Cerebellar cortex (tissue), 1 donor: ENCODE measurements at regions not wholly inside any gene's neighbourhood (a gene's known extent, or its start where the extent isn't known, plus 50 kb on each side); places are given as distances from the start of the nearest gene placed in this dataset.
A peak's percentile ranks its signal among the peaks of the same experiment; 100 is the strongest.

Experiments used
- DNase-seq: peaks from one replicate; pipeline ENCODE4 v3.0.0-alpha.2; 2015; ENCODE audit warnings: low spot score

DNA sequence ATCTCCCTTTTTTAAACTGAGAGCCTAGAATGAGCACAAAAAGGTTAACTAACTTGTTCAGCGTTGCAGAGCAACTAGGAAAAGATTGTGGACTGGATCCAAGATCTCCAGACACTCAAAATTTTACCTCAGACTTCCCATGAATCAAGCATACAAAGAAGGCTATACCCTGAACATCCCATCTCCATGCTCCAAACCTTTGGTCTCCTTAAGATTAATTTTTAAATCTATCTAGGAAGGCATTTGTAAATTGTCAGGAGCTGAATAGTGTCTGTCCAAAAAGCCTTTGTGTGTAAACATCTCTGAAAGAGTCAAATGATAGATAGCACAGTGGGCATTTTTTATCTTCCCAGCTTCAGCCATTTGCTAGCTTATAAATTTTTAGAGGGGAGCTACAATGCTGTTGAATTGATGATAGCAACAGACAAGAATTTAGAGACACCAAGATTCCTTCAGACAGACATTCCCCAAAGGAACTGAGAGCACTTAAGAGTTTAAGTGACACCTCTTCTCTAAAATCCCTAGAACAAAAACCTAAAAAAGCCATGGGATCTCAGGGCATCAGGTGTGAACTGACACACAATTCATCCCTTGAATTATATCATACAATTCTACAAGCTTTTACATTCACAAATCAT lies 480.8 kb upstream of the FAM241A start:
- no peak for DNase-seq

DNA sequence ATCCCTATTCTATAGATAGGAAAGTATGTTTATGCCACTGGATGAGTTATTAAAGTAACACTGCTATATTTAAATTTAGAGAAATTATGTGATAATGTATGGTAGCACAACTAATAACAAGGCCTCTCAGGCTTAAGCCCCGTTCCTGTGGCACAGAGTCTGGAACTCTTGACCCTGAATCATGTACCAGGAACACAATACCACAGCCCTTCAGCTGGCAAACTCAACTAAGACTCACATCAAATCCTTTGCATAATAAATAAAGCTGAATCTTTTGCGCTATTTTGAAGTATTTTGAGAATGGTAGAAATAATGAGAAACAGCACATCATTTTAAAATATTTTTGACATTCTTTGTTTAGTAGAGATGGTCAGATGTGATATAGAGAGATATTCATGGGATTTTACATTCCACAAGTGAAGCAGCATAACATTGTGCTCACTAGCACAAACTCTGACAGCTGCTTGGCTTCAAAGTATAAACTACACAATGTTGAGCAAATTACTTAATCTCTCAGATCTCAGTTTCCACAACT lies 478.4 kb upstream of the FAM241A start:
- DNase-seq, result no peak

DNA sequence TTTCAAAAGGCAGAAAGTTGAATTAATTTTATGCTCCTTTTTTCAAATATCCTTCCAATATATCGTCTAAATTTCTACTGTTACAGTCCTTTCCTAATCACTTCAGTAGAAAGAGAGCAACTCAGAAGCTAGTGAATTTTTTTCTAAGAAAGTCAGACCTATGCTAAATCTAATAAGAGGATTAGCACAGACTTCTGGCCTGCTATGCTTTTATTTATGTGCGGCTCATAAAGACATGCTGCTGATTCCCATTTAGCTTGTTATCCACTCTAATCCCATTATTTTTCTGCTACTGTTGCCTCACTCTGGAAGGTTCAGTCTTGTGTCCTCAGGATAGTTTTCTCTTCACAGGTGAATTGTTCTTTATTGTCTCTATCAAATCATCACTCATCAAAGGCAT lies 473.5 kb upstream of the FAM241A start:
- DNase-seq, result no peak

DNA sequence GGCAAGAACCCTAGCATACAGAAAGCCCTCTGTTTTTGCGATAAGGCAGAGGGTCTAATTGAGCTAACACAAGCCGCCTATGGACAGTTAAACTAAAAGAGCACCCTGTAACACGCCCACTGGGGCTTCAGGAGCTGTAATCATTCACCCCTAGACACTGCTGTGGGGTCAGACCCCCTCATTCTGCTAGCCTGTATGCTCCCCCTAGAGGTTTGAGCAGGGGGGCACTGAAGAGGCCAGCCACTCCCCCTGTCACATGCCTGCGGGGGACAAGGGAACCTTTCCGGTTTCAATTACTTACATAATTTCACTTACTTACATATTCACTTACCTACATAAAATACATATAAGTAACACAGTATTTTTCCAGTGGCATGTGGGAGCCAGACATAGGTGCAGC lies 469.5 kb upstream of the FAM241A start:
- no peak for DNase-seq

DNA sequence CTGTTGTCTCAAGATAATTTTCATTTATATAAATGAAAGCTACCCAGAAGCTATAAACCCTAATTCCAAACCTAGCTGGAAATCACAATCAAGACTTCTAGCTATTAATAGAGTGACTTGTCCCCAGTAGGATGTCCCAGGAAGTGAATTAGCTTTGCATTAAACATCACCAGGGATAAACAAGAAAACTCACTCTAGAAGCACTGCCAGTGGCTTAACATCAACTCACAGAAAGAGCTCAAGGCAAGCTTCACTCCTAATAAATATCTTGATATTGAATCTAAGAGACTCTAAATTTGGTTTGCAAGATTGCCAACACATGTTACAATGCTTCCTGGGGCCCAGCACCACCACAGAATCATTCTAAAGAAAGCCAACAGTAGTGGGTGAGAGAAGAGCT lies 468.7 kb upstream of the FAM241A start:
- no peak for DNase-seq

DNA sequence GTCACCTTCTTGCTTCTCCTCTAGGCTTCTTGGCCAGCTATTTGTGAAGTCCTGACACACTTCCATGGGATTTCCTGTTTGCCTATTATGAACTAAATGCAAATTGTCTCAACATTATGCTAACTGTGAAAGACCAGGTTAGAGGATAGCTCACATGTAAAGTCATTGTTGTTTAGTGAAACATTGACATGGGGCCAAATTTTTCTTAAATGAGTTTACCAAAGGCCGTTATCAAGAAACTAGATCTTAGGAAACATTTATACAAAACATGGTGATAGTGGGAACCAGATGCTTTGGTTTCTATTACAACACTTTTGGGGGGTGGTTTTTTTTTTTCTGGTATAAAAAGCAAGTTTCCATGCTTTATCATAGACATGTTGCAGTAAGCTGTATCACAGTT lies 466.8 kb upstream of the FAM241A start:
- no peak for DNase-seq

DNA sequence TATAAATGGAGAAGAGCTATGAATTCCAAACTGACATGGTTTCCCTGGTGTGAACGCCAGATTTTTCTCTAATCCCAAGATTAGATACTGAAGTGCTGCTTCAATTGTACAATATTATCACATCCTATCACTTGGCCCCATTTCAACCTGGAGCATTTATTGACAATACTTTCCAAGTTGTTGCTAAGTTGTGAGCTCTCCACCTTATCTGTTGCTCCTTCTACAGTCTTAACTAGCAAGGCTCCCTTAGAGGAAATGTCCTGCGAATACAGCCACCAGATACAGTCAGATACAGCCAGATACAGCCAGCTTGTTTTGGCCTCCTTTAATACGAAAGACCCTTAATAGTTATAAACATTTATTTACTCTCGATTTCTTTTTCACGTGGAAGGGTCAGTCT lies 466.3 kb upstream of the FAM241A start:
- no peak for DNase-seq

DNA sequence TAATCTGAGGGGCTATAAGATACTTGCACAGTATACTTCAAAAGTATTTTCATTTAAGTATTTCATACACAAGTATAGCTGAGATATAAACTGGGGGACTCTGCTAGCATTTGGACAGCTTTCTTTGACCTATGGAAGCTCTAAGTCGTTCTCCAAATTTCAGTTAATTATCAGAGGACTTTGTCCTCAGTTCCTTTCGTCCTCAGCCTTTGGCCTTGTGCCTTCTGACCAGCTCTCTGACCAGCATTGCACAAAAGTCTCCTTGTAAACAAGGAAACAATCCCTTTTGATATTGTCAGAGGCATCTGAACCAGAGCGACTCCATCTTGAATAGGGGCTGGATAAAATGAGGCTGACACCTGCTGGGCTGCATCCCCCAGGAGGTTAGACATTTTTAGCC lies 464.0 kb upstream of the FAM241A start:
- DNase-seq, result no peak

DNA sequence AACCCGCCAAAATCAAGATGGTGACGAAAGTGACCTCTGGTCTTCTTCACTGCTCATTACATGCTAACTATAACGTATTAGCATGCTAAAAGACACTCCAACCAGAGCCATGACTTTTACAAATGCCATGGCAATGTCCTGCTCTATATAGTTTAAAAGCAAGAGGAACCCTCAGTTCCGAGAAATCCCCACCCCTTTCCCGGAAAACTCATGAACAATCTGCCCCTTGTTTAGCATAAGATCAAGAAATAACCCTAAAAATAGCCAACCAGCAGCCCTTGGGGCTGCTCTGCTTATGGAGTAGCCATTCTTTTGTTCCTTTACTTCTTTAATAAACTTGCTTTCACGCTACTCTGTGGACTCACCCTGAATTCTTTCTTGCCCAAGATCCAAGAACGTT lies 463.5 kb upstream of the FAM241A start:
- DNase-seq, result no peak

DNA sequence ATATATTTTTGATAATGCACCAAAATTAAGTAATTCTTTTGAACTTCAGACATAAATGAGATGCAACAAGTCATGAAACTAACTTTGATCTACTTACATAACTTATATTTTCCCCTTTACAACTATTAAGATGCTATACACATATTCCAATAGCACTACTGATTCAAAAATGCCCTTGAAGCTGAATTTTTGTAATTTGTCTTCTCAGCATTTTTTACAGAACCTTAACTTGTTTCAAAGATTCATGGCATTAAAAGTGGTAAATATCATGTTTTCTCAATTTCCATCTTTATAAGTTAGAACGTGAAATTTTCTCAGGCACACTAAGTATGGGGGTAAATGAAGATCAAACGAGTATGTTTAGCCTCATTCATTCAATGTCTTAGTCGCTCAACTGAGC lies 460.0 kb upstream of the FAM241A start:
- DNase-seq, result no peak

DNA sequence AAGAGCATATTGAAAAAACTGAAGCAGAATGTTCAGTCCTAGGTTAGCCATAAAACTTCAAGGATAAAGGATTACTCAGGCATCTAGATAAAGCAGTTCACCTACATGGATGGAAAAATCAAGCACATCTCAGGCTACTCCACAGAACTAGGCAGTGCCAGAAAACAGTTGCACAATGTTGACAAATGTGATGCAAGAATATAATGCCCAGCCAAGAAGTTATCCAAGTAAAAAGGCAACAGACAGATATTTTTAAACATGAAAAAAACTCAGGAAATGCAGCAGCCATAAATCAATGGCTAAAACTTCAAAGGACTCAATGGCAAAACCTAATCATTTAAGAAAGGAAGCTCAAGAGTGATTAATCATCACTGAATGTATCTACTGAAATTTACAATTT lies 456.0 kb upstream of the FAM241A start:
- DNase-seq, result no peak

DNA sequence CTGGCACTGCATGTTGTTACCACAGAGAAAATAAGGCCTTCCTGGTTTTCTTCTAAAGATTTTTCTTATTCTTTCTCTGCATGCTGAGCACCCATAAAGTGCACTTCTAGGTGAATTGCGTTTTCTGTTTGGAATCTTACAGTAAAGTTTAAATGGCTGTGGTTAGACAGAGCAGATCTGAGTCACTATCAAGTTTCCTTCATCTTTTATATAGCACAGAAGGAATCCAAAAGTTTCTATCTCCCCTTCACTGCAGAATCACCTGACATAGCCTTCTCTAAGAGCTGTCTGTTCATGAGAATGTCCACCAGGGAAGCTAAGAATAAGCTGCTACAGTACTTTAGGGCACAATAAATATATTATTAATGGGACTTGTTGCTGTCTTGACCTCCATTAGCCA lies 455.5 kb upstream of the FAM241A start:
- DNase-seq, result no peak

DNA sequence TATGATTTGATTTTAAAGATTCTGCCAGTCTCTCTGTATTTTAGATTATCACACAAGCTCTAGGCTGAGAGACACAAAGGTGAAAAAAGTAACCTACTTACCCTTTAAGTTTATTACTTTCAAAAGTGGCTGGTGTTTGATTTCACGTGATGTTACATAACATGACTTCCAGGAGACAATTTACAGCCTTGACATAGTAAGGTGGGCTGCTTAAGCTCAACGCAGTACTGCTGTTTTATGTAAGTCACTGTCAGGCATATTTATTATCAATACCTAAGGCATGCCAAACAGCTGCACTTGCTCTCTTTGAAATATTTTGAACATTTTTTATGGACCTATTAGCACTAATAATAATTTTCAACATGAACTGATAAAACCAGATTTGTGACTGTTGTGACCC lies 451.5 kb upstream of the FAM241A start:
- no peak for DNase-seq

DNA sequence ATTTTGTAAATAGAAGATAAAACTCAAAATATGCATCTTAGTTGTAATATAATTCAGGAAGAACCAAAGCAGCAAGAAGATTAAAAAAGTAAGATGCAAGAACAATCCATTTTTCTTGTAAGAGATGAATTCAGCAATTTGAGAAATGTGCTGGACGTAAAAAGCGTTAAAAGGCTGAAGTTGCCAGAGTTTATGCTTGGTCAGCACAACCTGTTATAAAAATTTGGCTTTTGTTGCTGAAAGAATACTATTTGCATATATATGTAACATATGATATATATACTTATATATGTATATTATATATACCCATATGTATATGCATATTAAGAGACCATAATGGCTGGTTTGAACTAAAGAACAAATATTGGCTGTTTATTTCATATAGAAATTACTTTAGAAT lies 449.6 kb upstream of the FAM241A start:
- DNase-seq, result no peak

DNA sequence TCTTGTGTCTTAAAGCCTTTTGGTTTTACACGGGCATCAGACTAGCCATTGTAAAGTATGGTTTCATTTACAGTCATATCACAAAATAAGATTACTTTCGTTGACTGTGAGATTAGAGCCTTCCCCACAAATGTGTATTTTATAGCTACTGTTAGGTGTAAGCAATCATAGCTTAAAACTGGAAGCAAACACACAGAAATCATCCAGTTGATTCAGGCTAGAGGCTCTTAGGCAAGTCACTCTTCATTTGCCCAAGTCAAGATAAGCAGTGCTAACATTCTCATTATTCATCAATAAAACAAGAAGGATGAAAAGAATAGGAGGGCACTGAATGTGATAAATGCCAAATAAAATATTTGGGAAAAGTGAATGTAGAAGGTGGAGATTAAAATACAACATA lies 448.7 kb upstream of the FAM241A start:
- no peak for DNase-seq

DNA sequence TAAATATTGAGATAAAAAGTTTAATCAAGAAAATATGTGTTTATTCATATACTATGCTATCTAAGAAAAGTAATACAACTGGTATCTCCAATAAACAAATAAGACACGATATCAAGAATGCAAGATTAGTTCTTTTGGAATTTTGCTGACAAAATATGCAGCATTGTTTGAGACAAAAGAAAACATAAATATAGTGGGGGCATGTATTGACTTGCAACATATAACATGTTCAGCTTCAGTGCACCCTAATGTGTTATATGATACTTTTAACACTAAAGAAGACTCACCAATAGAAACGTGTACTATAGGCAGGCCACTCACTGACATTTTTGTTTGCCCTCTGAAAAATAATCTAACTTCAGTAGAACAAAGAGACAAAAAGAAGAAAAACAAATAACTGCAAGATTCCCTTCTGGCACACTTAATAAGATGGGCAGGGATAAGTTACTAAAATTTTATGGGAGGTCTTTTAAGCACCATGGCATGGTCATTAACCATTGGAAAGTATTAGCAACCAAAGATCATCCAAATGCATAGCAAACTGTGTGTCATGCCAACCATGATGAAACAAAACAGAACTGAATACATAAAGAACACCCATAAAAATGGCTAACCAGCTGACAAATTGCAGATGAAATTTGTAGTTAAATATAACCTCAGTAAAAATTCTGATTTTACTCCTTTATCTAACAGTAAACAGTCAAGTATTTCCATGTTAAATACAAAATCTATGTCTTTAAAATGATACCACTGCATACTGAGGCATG lies 447.9 kb upstream of the FAM241A start:
- no peak for DNase-seq

DNA sequence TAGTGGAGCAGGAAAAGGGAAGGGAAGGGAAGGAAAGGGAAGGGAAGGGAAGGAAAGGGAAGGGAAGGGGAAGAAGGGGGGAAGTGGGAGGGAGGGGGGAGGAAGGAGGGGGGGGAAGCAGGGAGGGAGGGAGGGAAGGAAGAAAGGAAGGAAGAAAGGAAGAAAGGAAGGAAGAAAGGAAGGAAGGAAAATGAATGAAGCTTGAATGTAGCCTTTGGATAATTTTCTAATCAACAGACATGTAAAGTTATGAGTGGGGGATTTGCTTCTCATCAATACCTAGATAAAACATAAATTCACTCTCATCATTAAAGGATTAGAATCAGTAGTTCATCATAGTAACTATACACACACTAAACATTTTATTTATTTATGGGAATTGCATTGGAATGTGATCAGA lies 446.9 kb upstream of the FAM241A start:
- no peak for DNase-seq

DNA sequence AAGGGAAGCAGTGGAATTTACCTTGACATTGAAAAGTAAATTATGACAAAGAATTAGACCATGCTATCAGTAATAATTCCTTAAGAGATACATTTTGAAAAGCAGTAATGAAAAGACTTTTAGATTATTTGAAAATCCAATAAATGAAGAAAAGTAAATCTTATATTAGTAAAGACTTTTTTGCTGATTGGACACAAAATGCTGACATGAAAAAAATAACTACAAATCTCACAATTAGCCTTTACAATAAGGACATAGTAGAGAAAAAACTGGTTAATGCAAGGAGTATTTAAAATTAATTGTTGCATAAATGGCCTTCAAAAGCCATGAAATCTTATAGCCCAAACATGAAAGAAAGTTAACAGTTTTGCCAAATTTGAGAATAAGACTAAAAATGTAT lies 446.1 kb upstream of the FAM241A start:
- DNase-seq, result no peak

DNA sequence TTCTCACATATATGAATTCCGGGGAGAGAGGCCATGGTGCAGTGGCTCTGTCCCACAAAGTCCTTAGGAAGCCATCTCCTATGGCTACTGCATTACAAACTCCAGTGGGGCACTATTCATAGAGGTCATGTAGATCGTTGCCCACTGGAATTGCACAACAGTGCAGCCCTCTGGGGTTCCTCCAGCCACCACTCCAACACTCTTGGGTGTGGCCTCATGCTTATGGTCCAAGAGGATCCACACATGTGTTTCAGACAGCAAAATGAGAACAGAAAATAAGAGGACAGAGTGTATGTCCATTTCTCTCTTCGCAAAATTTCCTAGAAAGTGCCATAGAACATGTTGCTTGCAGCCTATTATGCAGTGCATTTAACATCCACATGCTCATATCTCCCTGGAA lies 444.2 kb upstream of the FAM241A start:
- no peak for DNase-seq

DNA sequence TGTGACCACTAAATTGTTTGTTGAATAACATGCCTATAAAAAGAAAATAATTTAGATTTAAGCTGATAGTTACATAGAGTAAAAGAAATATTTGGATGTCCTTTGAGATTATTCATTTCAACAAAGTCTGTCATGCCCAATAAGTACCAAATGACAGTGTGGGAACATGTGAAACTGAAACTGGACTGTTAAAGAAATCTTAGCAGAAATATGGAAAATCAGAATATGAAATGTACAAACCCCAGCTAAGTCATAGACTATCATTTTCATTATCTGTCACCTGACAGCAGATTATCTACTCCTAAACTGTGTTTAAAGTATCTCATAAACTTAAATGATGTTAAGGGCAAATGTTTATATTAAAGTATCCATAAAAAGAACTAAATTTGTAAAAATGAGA lies 437.8 kb upstream of the FAM241A start:
- no peak for DNase-seq

DNA sequence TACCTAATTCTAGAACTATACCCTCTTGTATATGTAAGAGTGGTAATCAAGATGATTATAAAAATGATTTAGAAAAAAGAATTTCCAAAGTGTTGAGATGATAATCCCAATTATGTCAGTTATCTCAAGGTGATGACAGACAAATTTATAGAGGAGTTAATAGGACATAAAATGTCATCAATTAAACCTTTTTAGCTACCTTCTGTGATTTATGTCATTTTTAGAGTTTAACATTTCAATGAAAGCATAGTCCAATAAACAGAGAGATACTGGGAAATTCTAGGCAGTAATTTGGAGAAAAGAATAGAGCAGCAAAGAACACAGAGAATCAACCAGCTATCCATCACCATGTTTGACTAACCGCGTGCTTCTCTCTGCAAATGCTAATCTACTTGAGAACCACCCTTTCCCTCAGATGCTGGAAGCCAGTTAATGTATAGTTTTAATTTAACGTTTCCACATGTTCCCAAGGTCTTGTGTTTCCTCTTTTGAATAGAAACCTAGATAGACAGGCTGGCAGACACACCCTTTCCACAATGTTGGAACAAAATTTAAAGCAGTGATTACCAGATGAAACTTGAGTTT lies 433.1 kb upstream of the FAM241A start:
- DNase-seq, result no peak

DNA sequence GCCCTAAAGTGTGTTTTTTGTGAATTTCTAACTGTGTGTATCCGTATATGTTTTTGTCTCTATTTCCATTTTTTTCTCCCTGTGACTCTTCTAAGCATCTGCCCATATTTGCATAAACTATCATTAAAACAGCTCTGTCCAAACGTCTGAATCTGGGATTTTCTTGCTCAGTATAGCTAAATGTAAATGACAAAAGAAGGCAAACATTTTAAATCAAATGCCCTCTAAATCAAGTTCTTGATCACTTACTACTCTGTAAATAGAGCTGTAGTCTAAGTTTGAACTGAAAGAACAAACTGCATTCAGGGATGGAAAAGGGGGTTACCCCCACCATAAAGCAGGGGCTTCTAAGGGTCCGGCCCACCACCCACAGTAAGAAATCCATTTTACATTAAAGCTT lies 432.0 kb upstream of the FAM241A start:
- no peak for DNase-seq

DNA sequence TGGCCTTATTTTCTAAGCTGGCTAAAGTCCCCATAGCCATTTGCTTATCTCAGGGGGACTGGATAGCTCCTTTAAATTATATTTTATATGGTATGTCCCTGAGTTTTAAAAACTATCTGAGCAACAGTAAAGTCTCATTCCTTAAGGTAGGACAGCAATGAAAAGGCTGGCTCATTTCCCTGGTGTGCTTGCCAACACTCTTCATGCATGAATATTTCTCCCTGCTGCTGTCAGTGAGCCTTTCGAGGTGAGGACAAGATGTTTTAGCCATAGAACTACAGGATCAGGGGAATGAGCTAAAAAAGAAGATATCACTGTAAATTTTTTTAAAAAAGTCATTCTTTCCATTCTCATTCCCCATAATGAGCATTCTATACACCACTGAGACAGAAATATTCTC lies 427.3 kb upstream of the FAM241A start:
- DNase-seq, result peak; percentile 34
